ENCODE measurements at regions not wholly inside any gene's neighbourhood (a gene's known extent, or its start where the extent isn't known, plus 50 kb on each side); places are given as distances from the start of the nearest gene placed in this dataset.

DNA sequence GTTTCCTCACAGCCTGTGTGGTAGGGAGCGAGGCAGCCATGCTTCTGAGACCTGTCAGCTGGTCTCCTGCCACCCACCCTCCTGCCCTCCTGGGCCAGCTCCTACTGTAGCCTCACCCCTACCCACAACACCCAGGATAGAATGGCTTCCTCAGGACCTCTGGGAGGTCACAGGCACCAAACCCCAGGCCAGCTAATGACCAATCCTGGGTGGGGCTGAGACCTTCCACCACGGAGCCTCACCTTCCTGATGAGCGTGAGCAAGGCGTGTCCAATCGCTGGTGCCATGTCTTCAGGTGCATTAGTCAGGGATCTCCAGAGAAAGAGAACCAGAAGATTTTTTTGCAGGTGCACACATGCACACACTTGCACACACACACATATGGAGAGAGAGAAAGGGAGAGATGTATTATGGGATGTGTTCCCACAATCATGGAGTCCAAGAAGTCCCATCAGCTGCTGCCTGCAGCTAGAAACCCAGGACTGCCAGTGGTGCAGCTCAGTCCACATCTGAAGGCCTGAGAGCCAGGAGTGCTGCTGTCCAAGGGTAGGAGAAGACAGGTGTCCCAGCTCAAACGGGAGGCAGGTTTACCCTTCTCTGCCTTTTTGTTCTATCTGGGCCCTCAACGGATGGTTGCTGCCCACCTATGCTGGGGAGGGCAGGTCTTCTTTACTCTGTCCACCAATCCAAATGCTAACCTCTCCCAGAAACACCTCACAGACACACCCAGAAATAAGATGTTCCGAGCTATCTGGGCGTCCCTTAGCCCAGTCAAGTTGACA is 70.4 kb upstream of the HDAC4 start:
- H3K9ac ChIP-seq (ENCODE audit: insufficient read depth in 1 of 2, low read depth in 2 of 2, low read length in 2 of 2): no peak overlapping the region
- in situ Hi-C loops (cut with MboI): no loop called here
- ChIA-PET POLR2A (no interaction called here), CTCF (ENCODE audit: low intra/inter-chr PET ratio) (no interaction called here)
- no peak for DNase-seq (ENCODE audit: extremely low read depth in 1 of 4, low spot score in 3 of 4)
- H3K36me3 ChIP-seq (ENCODE audit: control insufficient read depth, insufficient read depth, low read length): no peaks in the 10 kb centered on the region
- H3K79me2 ChIP-seq (ENCODE audit: control insufficient read depth, insufficient read depth, low read length): no peaks in the 10 kb centered on the region
- no peak overlapping the region for H2AFZ ChIP-seq (ENCODE audit: low read depth, low read length)
- no peaks in the 10 kb centered on the region for H3K9me1 ChIP-seq (ENCODE audit: control insufficient read depth, insufficient read depth, low read length)
- no peak for FAIRE-seq
- H3K4me2 ChIP-seq (ENCODE audit: insufficient read depth, low read length): no peak overlapping the region
- H3K4me1 ChIP-seq (replicated peaks in 1 of 2; ENCODE audit: control insufficient read depth in 2 of 2, insufficient read depth in 2 of 2, low read length in 2 of 2): no peaks in the 10 kb centered on the region
- no peak overlapping the region for H3K27ac ChIP-seq (ENCODE audit: extremely low read depth, low read depth, low read length)
- H3K9me3 ChIP-seq (replicated peaks; ENCODE audit: control insufficient read depth, insufficient read depth, low read depth, low read length): no peaks in the 10 kb centered on the region
- no TSS peak for BruUV-seq (replicated peaks)
- no peak overlapping the region for H3K4me3 ChIP-seq
- no peaks in the 10 kb centered on the region; the same call in 1 of the 2 replicates for H4K20me1 ChIP-seq (replicated peaks; ENCODE audit: control insufficient read depth, insufficient read depth, low read length)
- peaks cover 0 to 28% of the 10 kb centered on the region in 2 experiments; a peak in 3 of 5 replicates for H3K27me3 ChIP-seq (ENCODE audit: control insufficient read depth in 2 of 2, insufficient read depth in 2 of 2, low read length in 2 of 2)
- no peak for ATAC-seq
- intact Hi-C loops (cut with micrococcal nuclease): no loop called here
- 0% methylated on average over 8 of the region's 9 CpGs for WGBS (ENCODE audit: insufficient coverage, low coverage, missing lambda C conversion rate)
- TF ChIP-seq ASH1L (IDR thresholded peaks at IDR 0.05; ENCODE audit: borderline replicate concordance, low read depth, partially characterized antibody) (no peak), CCNT2 (IDR thresholded peaks at IDR 0.05; ENCODE audit: borderline replicate concordance, extremely low read depth, insufficient read length, low read depth, low read length) (no peak), ZFP30 (CRISPR knock-in tag; IDR thresholded peaks at IDR 0.05; ENCODE audit: borderline replicate concordance) (no peak), TRIM28 (IDR thresholded peaks at IDR 0.05) (no peak), RNF2 (IDR thresholded peaks at IDR 0.05) (no peak), MIER1 (IDR thresholded peaks at IDR 0.05; ENCODE audit: low read depth) (no peak), MTF1 (CRISPR knock-in tag; IDR thresholded peaks at IDR 0.05; ENCODE audit: borderline replicate concordance) (no peak), NFE2L1 (tag; IDR thresholded peaks at IDR 0.05; ENCODE audit: borderline replicate concordance, low read depth) (no peak), HEY1 (CRISPR knock-in tag; IDR thresholded peaks at IDR 0.05; ENCODE audit: borderline replicate concordance) (no peak), E2F3 (CRISPR knock-in tag; IDR thresholded peaks at IDR 0.05) (no peak), PPARD (CRISPR knock-in tag; IDR thresholded peaks at IDR 0.05) (no peak), LCOR (CRISPR knock-in tag; IDR thresholded peaks at IDR 0.05) (no peak)
- TF ChIP-seq, protein P1, sequence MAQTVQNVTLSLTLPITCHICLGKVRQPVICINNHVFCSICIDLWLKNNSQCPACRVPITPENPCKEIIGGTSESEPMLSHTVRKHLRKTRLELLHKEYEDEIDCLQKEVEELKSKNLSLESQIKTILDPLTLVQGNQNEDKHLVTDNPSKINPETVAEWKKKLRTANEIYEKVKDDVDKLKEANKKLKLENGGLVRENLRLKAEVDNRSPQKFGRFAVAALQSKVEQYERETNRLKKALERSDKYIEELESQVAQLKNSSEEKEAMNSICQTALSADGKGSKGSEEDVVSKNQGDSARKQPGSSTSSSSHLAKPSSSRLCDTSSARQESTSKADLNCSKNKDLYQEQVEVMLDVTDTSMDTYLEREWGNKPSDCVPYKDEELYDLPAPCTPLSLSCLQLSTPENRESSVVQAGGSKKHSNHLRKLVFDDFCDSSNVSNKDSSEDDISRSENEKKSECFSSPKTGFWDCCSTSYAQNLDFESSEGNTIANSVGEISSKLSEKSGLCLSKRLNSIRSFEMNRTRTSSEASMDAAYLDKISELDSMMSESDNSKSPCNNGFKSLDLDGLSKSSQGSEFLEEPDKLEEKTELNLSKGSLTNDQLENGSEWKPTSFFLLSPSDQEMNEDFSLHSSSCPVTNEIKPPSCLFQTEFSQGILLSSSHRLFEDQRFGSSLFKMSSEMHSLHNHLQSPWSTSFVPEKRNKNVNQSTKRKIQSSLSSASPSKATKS (CRISPR knock-in tag; IDR thresholded peaks at IDR 0.05): no peak
- TF ChIP-seq, protein P2, sequence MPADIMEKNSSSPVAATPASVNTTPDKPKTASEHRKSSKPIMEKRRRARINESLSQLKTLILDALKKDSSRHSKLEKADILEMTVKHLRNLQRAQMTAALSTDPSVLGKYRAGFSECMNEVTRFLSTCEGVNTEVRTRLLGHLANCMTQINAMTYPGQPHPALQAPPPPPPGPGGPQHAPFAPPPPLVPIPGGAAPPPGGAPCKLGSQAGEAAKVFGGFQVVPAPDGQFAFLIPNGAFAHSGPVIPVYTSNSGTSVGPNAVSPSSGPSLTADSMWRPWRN (IDR thresholded peaks at IDR 0.05; ENCODE audit: low read depth): no peak
- TF ChIP-seq, protein P3, sequence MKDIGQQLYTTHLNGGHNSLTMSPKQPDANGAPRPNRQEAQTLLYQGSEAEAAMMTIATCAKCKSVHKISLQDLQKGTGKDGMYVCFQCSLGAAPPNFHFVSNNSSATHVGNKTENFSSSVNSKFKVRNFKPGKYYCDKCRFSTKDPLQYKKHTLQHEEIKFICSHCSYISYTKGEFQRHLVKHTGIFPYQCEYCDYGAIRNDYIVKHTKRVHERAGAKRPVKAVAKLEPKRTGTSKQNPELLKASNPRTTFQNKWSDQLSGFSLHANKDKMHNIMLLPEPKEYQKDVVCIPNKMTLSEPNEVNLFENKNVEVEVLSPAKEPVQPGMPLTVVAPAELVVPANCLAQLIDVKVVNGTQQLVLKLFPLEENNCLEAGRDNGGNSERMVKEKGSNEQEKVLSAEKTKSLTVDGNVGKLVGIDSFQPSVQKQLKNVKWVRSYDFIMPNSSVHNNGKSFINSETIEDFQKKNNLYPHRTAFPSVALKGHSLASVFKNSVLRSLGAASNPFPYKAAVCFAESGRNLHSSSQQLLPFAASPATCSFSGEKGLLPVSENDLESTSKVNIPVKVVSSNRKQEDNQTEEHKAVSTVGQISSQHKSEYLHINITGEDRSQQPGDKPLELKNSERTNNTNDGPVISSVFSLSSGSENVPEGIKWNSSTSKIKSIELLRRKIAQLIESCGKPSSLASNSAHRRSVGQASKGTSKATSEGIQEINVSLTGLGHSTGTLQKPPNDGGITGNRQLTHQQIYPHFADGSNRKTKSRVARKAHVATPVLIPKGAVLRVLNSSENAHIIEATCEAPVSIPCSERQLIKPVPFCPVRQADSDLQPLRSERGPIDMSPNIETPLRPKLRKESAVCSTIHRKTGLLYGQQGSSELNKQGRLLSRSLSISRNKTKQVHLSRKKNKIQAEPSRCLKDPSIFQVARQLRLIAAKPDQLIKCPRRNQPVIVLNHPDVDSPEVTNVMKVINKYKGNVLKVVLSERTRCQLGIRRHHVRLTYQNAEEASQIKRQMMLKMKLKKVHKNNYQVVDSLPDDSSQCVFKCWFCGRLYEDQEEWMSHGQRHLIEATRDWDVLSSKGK (CRISPR knock-in tag; IDR thresholded peaks at IDR 0.05): no peak
